ENCODE measurements at regions not wholly inside any gene's neighbourhood (a gene's known extent, or its start where the extent isn't known, plus 50 kb on each side); places are given as distances from the start of the nearest gene placed in this dataset.
"Not testable (repeated sequence)": the region's sequence is repeated elsewhere in the genome, so short reads cannot be mapped to it uniquely, and the experiment has no call there.

GRCh38 chr4:97437998-97438705 is 705.1 kb downstream of the STPG2 start:
- DNase-seq, result not testable (repeated sequence)

DNA sequence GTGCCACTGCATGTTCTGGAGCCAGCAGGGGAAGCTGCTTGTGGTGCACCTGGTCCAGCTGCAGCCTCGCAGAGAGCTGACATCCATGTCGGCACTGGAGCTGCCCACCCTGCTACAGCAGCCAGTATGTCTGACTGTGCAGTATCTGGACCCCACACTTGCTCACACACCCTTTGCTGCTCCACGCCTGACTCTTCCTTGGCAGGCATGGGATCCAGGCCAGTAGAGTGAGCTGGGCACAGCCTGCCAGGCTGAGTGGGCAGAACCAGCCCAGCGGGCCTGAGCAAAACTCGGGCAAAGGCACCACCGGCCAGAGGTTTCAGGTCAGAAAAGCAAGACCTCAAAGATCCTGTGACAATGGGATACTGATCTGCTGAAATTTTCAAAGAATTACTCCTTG is 690.1 kb downstream of the STPG2 start:
- no peak for DNase-seq

- DNase-seq, result no peak
These were observed 686.0 kb downstream of the STPG2 start for GRCh38 chr4:97457253-97457652.

GRCh38 chr4:97468272-97468671 is 675.0 kb downstream of the STPG2 start:
- DNase-seq, result no peak

DNA sequence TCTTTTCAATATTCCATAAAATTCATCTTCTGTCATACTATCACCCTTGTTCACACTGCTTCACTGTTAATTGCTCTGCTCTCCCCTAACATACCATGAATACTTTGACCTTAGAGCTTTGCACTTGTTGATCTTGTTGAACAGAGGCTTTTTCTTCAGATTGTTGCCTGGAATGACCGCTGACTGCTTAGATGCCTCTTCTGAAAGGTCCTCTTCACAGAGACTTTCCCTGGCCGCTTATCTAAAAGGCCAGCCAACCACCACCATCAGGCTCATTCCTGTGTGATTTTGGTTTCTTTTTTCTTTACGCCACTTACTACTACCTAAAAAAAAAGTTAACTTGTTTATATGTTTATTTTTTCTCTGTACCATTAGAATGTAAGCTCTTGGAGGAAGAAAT is 667.7 kb downstream of the STPG2 start:
- DNase-seq, result no peak

- no peak for DNase-seq
These were observed 665.3 kb downstream of the STPG2 start for GRCh38 chr4:97477974-97478373.

GRCh38 chr4:97479388-97479787 is 663.9 kb downstream of the STPG2 start:
- no peak for DNase-seq

DNA sequence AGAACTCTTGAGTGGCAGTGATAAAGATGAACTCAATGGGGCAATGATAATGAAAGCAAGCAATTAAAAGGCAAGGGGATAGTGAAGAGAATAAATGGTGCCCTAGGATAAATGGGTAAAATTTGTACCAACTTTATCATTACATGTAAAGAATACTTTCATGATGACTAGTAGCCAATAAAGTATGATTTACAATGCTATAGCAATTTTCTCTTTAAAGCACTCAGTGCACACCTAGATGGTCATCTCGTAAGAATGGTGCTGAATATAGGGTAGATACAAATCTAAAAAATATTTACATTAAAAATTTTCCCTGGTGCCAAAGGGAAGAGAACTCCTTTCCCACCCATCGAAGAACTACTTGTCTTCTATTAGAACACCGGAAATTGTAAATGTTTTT is 651.4 kb downstream of the STPG2 start:
- no peak for DNase-seq

DNA sequence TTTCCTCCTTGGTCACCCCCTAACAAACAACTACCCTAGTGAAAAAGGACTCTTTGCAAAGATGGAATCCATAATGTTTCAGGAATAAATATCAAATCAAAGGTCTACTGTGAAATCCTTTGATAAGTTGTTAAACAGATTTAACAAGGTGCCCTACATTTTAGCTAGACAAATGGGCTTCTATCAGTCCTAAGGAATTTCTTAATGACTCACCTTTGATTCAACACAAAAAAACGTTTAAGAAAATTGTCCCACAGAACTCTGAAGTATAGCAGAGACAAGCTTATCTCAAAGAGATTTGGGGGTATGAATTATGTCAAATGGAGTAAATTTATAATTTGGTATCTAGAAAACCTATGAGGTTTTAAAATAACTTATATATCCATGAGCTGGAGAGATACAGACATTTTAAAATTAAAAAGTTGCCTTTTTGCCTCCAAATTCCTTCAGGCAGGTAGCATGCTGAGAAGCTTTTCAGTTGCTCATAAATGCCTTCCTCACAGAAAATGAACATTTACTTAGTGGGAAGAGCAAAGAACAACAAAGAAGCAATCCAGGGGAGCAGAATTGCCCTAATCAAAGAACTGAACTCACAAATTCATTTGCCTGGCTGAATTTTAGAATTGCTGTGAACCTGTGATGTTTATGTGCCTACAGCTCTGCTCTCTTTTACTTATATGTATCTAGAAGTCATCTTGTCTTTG is 649.3 kb downstream of the STPG2 start:
- no peak for DNase-seq

- no peak for DNase-seq
These were observed 646.9 kb downstream of the STPG2 start for GRCh38 chr4:97496298-97496873.

GRCh38 chr4:97498875-97499274 is 644.4 kb downstream of the STPG2 start:
- no peak for DNase-seq

GRCh38 chr4:97500423-97500822 is 642.9 kb downstream of the STPG2 start:
- no peak for DNase-seq

DNA sequence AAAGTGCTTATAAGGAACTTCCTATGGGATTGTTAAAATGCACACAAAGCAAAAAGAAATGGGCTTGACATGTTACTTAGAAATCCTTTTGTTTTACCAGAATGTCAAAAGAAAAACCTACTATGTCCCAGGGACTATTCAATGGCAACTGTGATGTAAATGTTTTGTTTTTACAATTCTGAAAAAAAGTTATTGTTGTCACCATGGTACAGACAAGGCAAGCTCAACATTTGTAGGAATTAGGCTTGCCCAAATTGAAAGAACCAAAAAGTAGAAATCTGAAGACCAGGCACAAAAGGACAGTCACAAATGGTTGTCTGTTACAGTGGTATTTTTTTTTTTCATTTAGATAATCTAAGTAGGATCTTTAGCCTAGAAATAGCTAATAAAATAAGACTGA is 638.6 kb downstream of the STPG2 start:
- DNase-seq, result no peak

DNA sequence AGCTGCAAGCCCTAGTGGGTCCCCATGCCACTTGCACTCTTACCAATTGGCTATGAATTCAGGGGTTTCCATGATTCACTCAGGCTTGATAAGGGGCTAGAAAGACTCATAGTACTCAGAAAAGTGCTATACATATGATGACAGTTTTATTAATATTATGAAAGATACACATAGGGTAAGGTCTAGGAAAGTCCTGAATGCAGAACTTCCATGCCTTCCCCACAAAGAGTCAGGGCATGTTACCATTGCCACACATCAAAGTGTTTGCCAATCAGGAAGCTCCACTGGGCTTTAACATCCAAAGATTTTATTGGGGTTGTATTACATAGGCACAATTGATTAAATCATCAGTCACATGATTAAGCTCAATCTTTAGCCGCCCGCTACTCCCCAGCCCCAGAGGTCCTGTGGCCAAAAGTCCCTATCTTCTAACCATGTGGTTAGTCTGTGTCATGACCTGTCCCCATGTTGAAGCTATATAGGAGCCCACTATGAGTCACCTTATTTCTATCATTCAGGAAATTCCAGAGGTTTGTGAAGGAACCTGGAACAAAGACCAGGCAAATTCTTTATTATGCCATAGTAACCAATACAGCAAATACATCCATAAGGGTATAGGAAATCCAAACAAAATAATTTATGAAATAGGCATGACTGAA is 635.6 kb downstream of the STPG2 start:
- DNase-seq, result no peak
